ENCODE measurements at regions not wholly inside any gene's neighbourhood (a gene's known extent, or its start where the extent isn't known, plus 50 kb on each side); places are given as distances from the start of the nearest gene placed in this dataset.
"Not testable (repeated sequence)": the region's sequence is repeated elsewhere in the genome, so short reads cannot be mapped to it uniquely, and the experiment has no call there.

DNA sequence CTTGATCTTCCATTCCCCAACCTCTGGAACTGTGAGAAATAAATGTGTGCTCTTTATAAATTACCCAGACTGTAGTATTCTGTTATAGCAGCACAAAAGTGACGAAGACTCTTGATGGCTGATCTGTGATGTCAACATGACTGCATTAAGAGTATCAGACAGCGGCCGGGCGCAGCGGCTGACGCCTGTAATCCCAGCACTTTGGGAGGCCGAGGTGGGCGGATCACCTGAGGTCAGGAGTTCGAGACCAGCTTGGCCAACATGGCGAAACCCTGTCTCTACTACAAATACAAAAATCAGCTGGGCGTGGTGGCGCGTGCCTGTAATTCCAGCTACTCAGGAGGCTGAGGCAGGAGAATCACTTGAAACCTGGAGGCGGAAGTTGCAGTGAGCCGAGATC, 56.3 kb upstream of the ARL4C start:
- ATAC-seq; DNase-seq; H3K9me3 Mint-ChIP-seq (ENCODE audit: low read depth); H3K4me3 Mint-ChIP-seq; H3K36me3 Mint-ChIP-seq; H3K27ac Mint-ChIP-seq: not testable (repeated sequence)
- peaks cover 21% of the 10 kb centered on the region for H3K4me1 Mint-ChIP-seq
- H3K27me3 Mint-ChIP-seq = peaks cover 20% of the 10 kb centered on the region
- CTCF ChIA-PET = interaction anchor here (1.1 to 1.4 kb wide), 2 partner anchors 559 to 564 kb away, joined by 3 read pairs; no protein-coding TSS in a partner anchor

DNA sequence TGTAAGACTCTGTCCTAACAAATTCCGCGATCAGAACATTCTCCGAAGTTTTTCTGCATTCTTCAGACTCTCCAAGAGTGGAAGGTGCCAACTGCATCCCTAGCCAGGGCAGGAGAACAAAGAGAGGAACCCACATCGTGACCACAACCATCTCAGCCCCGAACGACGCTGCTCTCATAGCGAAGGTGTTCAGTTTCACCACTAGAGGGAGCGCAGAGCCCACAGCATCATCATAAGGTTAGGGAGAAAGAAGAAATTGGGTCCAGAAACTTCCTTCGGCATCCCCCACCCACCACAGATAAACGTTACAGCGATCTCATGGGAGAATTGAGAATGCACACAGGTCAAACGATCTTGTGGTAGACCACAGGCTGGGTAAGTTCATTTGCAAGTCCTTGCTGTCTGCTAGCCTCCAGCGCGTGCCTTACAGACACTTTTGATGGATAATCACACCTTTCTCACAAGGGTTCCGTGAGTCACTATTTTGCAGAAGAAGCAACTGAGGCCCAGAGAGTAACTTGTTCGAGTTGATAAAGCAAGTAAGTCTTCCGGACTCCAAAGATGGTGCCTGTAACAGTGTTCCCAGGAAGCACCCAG, 53.7 kb upstream of the ARL4C start:
- H3K4me1 Mint-ChIP-seq = peaks cover 13% of the 10 kb centered on the region
- H3K9me3 Mint-ChIP-seq (ENCODE audit: low read depth) = no peaks in the 10 kb centered on the region
- H3K4me3 Mint-ChIP-seq = no peak overlapping the region
- H3K27ac Mint-ChIP-seq = no peak overlapping the region
- CTCF ChIA-PET = interaction anchor here (0.8 to 1.5 kb wide), 5 partner anchors 9 to 1043 kb away, joined by 3 to 5 read pairs (median 3); no protein-coding TSS in a partner anchor
- H3K27me3 Mint-ChIP-seq = peaks cover 31% of the 10 kb centered on the region
- ATAC-seq (peak; percentile 80), DNase-seq (peak; percentile 74)
- H3K36me3 Mint-ChIP-seq = no peaks in the 10 kb centered on the region

DNA sequence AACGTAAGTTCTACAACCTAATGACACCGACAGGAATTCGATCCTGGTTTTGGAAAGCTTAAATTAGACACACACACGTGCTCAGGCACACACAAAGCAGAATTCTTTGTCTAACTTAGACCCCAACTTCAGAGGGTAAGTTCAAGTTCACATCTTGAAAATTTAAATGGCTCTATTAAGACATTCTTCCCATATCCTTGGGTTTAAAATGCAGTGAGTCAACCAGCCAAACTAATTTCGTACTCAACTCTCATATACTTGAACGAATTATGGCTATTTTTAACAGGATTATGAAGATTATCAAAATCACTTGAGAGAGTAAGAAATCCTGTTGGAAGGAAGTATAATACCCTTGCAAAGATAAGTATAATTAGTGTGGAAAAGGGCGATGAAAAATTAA, 53.2 kb upstream of the ARL4C start:
- H3K36me3 Mint-ChIP-seq = no peaks in the 10 kb centered on the region
- peaks cover 8% of the 10 kb centered on the region for H3K4me1 Mint-ChIP-seq
- no peak overlapping the region for H3K4me3 Mint-ChIP-seq
- H3K27me3 Mint-ChIP-seq = peaks cover 34% of the 10 kb centered on the region
- CTCF ChIA-PET = no interaction called here
- ATAC-seq (no peak), DNase-seq (no peak)
- no peaks in the 10 kb centered on the region for H3K9me3 Mint-ChIP-seq (ENCODE audit: low read depth)
- H3K27ac Mint-ChIP-seq = no peak overlapping the region

DNA sequence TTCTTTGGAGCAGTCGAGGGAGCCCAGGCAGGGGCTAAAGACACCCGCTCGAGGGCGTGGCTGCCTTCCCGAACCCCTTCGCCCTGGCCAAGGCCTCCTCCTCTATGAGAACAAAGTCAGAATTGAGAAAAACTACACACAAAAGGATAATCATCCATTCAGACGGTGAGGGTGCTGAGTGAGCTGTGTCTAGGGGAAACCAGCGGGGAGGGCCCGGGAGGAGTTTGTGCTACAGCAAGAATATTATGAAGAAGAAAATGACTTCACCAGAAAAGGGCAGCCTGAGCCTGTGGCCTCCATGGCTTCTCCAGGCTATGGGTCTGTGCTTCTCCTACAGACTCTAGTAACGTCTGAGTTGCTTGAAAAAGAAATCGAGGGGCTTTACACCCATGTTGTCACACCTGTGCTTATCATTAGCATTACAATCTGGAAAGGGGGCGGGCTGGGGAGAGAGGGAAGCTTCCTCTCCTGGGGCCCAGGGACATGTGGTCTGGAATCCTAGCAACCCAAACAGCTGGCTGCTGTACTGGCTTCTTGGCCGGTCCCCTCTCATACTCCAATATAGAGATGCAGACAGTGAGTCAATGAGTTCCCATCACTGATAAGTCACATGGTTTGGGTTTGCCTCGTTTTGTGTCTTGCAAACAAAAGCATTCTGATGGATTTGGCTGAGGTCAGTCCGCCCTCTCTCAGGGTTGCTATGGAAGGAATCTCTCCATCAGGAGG, 52.0 kb upstream of the ARL4C start:
- H3K9me3 Mint-ChIP-seq (ENCODE audit: low read depth) = no peaks in the 10 kb centered on the region
- DNase-seq = no peak
- no peaks in the 10 kb centered on the region for H3K36me3 Mint-ChIP-seq
- CTCF ChIA-PET = interaction anchor here (1.1 to 1.5 kb wide), 3 partner anchors 558 to 1045 kb away, joined by 3 to 4 read pairs (median 4); no protein-coding TSS in a partner anchor
- ATAC-seq = no peak
- H3K27ac Mint-ChIP-seq = no peak overlapping the region
- peaks cover 3% of the 10 kb centered on the region for H3K4me1 Mint-ChIP-seq
- no peak overlapping the region for H3K4me3 Mint-ChIP-seq
- peaks cover 26% of the 10 kb centered on the region for H3K27me3 Mint-ChIP-seq

DNA sequence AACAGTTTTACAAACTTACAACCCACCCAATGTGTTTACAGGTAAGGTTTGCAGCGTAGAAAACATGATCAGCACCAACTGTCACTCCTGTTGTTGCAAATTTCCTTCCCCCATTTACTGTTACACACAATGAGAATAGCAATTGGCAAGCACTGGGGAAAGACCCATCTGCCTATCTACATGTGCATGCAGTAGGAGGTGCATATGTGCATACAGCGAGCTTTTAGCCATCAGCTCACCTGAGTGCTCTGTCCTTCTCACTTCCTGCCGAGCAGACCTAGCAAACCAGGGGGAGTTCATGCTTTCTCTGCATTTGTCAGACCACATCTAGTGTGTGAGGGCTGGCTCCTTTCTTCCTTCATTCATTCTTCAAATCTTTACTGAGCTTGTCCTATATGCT, 49.9 kb upstream of the ARL4C start:
- no peak for DNase-seq
- Mint-ChIP-seq H3K36me3 (no peaks in the 10 kb centered on the region), H3K9me3 (ENCODE audit: low read depth) (no peaks in the 10 kb centered on the region), H3K27me3 (peaks cover 27% of the 10 kb centered on the region), H3K4me1 (peaks cover 3% of the 10 kb centered on the region), H3K4me3 (no peak overlapping the region), H3K27ac (no peak overlapping the region)
- CTCF ChIA-PET = interaction anchor here (1.9 to 3.9 kb wide), 2 partner anchors 10 to 409 kb away, joined by 19 to 45 read pairs; no protein-coding TSS in a partner anchor
- no peak for ATAC-seq
